GM06990 (cell line): ENCODE measurements at regions not wholly inside any gene's neighbourhood (a gene's known extent, or its start where the extent isn't known, plus 50 kb on each side); places are given as distances from the start of the nearest gene placed in this dataset.

Experiments
- DNase-seq: peaks from one replicate; pipeline ENCODE4 v3.0.0-alpha.2; 2011; ENCODE audit not compliant: insufficient read length; ENCODE audit errors: extremely low read depth
- H3K27me3 ChIP-seq: replicated peaks from 2 replicates; pipeline ENCODE4 v1.6.0; 2011; ENCODE audit warnings: low read length; ENCODE audit not compliant: control insufficient read depth, insufficient read depth
- H3K36me3 ChIP-seq: 2 replicates; pipeline ENCODE4 v1.5.1; 2011; ENCODE audit warnings: low read length; ENCODE audit not compliant: control insufficient read depth, insufficient read depth
- H3K4me3 ChIP-seq: replicated peaks from 2 replicates; pipeline ENCODE4 v1.5.1; 2011; ENCODE audit warnings: low read depth, mild to moderate bottlenecking, control low read depth, low read length
- CTCF ChIP-seq: IDR thresholded peaks from 2 replicates; pipeline ENCODE4 v1.5.1; 2011; ENCODE audit warnings: low read length, control low read depth, mild to moderate bottlenecking, inconsistent platforms; ENCODE audit not compliant: insufficient read depth, poor library complexity, severe bottlenecking

GRCh38 chr9:106074006-106074405, 379.7 kb downstream of the TMEM38B start:
- no peak for DNase-seq
- Histone ChIP-seq H3K27me3 (no peaks in the 10 kb centered on the region; the same call in 1 of the 2 replicates), H3K4me3 (no peak overlapping the region), H3K36me3 (no peaks in the 10 kb centered on the region)
- TF ChIP-seq CTCF, result no peak

DNA sequence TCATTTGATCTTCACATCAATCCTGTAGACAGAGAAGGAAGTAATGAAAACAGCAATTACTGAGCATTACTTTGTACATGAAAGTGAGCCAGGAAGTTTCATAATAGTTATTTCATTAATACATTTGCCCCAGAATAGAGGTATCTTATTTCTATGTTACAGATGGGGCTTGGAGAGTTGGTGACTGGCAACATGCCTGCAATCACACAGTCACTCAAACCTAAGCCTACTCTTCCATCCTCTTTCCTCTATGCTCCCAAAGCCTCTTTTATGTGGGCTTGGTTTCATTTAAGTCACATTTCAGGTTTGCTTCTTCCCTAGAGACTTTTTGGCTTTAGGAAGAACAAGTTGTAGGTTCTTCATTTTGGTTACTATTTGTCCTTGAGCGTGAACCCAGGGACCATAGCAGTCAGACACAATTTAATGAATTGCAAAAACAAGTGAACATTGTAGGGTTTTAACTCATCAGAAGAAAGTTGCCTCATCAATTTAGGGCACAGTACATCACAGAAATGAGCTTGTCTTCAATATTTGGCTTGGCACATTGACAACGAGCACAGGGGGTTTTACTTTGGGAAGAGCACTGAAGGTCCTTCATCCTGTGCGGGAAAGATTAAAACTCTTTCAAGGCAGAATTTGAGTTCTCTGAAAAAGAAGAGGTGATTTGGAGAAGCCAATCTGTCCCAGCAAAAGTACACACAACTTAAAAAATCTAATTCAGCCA, 381.1 kb downstream of the TMEM38B start:
- TF ChIP-seq CTCF, result no peak
- no peak overlapping the region for H3K4me3 ChIP-seq

DNA sequence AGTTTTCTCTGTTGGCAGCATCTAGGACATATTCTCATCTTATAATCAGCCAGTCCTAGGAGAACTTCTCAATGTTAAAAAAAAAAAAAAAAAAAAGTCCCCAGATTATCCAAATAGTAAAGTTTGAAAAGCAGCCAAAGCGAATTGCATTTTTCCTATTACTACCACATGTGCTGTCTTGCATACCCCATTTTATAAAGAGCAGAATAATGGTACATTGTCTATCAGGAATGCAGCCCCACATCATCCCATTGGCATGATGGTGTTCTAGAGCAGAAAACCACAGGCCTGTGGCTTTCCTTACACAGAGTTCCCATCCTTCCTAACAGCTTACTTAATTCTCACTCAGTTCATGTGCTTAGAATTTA, 381.6 kb downstream of the TMEM38B start:
- Histone ChIP-seq H3K4me3 (no peak overlapping the region), H3K36me3 (no peaks in the 10 kb centered on the region), H3K27me3 (no peaks in the 10 kb centered on the region)
- no peak for TF ChIP-seq CTCF
- no peak for DNase-seq

More for the DNA sequence above, 381.1 kb downstream of the TMEM38B start:
- Histone ChIP-seq H3K27me3 (no peaks in the 10 kb centered on the region; the same call in 1 of the 2 replicates), H3K36me3 (no peaks in the 10 kb centered on the region)
- DNase-seq, result no peak

GRCh38 chr9:106076711-106077110, 382.4 kb downstream of the TMEM38B start:
- no peak for TF ChIP-seq CTCF
- Histone ChIP-seq H3K27me3 (no peaks in the 10 kb centered on the region), H3K36me3 (no peaks in the 10 kb centered on the region), H3K4me3 (no peak overlapping the region)
- no peak for DNase-seq

DNA sequence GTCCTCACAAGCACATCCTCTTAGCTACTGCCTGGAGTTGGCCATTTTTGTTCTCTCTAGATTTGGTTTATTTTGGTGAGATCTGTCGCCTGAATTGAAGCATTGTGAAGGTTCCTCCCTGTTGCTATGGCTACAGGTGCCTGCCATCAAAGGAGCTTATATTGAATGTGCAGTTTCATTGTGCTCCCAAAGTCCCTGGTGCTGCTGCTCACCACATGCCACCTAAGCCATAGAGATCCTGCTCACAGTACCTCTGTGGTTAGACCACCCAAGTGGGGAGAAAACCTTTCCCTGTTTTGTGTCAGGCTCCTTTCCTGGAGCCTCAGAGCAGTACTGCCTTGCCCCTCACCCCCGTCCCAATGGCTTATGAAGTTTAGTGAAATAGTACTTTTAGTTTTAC, 383.4 kb downstream of the TMEM38B start:
- TF ChIP-seq CTCF, result no peak
- H3K27me3 ChIP-seq, result no peaks in the 10 kb centered on the region
- no peak overlapping the region for H3K4me3 ChIP-seq
- H3K36me3 ChIP-seq, result no peaks in the 10 kb centered on the region
- no peak for DNase-seq

DNA sequence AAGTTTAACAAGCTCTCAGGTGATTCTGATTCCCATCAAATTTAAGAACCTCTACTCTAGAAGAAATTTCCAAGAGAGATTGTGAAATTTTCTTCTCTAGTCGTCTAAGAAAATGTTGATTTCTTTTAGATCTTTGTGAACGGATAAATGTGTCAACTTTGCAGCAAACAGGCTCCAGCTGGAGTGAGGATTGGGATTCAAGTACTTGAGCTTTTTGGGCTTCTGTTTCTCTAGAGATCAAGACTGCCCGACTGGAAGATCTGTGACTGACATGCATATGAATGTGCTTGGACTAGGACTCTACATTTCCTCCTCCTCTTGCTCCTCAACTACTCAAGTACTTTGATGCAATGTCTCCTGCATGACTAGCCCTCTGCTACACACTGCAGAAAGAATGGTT, 388.3 kb downstream of the TMEM38B start:
- no peak overlapping the region for H3K4me3 ChIP-seq
- DNase-seq, result no peak
- H3K27me3 ChIP-seq, result no peaks in the 10 kb centered on the region
- no peaks in the 10 kb centered on the region for H3K36me3 ChIP-seq
- no peak for TF ChIP-seq CTCF
